Common myeloid progenitor, CD34-positive (primary cell): ENCODE measurements at regions not wholly inside any gene's neighbourhood (a gene's known extent, or its start where the extent isn't known, plus 50 kb on each side); places are given as distances from the start of the nearest gene placed in this dataset.

ENCODE experiments used
- CTCF ChIA-PET: fragments of 350-600 bp; sonication (Branson Sonifier 250); formaldehyde crosslinking; loops from one replicate; lab custom pipeline; 2021; ENCODE audit warnings: antibody characterized with exemption; lab: Charles Lee
- POLR2A ChIA-PET: fragments of 350-600 bp; sonication (Branson Sonifier 250); formaldehyde crosslinking; loops from one replicate; lab custom pipeline; 2021; ENCODE audit warnings: antibody characterized with exemption; lab: Charles Lee
- DNase-seq, 3 donors: peaks; one replicate each; pipeline versions ENCODE4 v3.0.0 to v3.0.0-alpha.2; 2013
- H3K27ac ChIP-seq, 2 experiments: 1 replicate in 1 of 2; 2 replicates in 1 of 2; pipeline ENCODE4 v1.7.0; 2013; ENCODE audit warnings: inconsistent platforms in 2 of 2, low read length in 2 of 2, mild to moderate bottlenecking in 2 of 2, low read depth in 1 of 2, moderate library complexity in 1 of 2; ENCODE audit not compliant: severe bottlenecking in 2 of 2, insufficient read depth in 1 of 2, poor library complexity in 1 of 2
- H3K27me3 ChIP-seq, 5 experiments: replicated peaks in 2 of 5; 1 replicate in 3 of 5; 2 replicates in 2 of 5; pipeline versions ENCODE4 v1.6.1 to v1.7.0; 2013; ENCODE audit warnings: low read length in 4 of 5, mild to moderate bottlenecking in 2 of 5, moderate library complexity in 2 of 5, inconsistent platforms in 1 of 5; ENCODE audit not compliant: insufficient read depth in 5 of 5, control insufficient read depth in 4 of 5
- H3K36me3 ChIP-seq, 4 experiments: 1 replicate in 2 of 4; 2 replicates in 2 of 4; pipeline versions ENCODE4 v1.6.1 to v1.7.0; 2013; ENCODE audit warnings: low read length in 3 of 4, control low read depth in 1 of 4, mild to moderate bottlenecking in 1 of 4; ENCODE audit not compliant: control insufficient read depth in 4 of 4, insufficient read depth in 4 of 4
- H3K4me1 ChIP-seq, 4 experiments: 1 replicate in 3 of 4; 2 replicates in 1 of 4; pipeline versions ENCODE4 v1.6.1 to v1.7.1; 2013; ENCODE audit warnings: low read length in 3 of 4, mild to moderate bottlenecking in 3 of 4, control low read depth in 1 of 4, inconsistent platforms in 1 of 4, moderate library complexity in 1 of 4; ENCODE audit not compliant: control insufficient read depth in 4 of 4, insufficient read depth in 4 of 4; ENCODE audit errors: control extremely low read depth in 1 of 4
- H3K4me3 ChIP-seq, 7 experiments: 1 replicate in 4 of 7; 2 replicates in 3 of 7; pipeline versions ENCODE4 v1.5.1 to v1.7.0; 2013; ENCODE audit warnings: mild to moderate bottlenecking in 7 of 7, low read length in 6 of 7, moderate library complexity in 6 of 7, inconsistent platforms in 2 of 7, low read depth in 2 of 7, control low read depth in 1 of 7; ENCODE audit not compliant: insufficient read depth in 4 of 7, control insufficient read depth in 1 of 7; ENCODE audit errors: extremely low read depth in 1 of 7
- H3K9me3 ChIP-seq, 5 experiments: 1 replicate in 4 of 5; 2 replicates in 1 of 5; pipeline versions ENCODE4 v1.6.1 to v1.7.1; 2013; ENCODE audit warnings: low read length in 4 of 5, mild to moderate bottlenecking in 2 of 5, inconsistent platforms in 1 of 5, low read depth in 1 of 5, moderate library complexity in 1 of 5; ENCODE audit not compliant: control insufficient read depth in 4 of 5, insufficient read depth in 2 of 5; ENCODE audit errors: control extremely low read depth in 1 of 5
- WGBS: methylation state at CpG from one replicate; pipeline ENCODE4 v1.1.5; 2013; ENCODE audit not compliant: insufficient coverage; 5-methylcytosine and 5-hydroxymethylcytosine counted together

DNA sequence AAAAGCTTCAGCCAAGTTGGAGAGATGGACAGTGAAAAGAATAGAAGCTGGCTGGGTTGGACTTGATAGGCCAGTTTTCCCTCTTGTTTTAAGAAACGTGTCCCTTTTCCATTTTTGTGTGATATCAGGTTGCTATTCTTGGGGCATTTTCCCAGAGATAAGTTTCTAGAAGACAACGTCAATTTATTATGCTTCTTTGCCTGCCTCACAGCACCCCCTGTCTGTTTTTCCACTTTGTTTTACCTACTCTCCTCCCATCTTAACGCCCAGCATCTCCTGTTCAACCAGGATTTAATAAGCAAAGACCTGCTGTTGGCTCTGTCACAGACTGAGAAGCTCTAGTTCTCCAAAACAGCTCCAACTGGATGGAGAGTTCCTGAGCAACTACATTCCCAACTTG, 317.8 kb upstream of the ZNF521 start:
- Histone ChIP-seq H3K27me3 (no peaks in the 10 kb centered on the region), H3K27ac (no peak overlapping the region), H3K4me1 (no peaks in the 10 kb centered on the region), H3K9me3 (peaks cover 0 to 2% (median 0%) of the 10 kb centered on the region in 5 experiments), H3K4me3 (no peak overlapping the region), H3K36me3 (no peaks in the 10 kb centered on the region)
- WGBS, result 78% methylated on average over 3 of the region's 3 CpGs
- DNase-seq, result peak in 2 of 3 donors; percentile 4 to 17
- ChIA-PET POLR2A (no interaction called here), CTCF (no interaction called here)

DNA sequence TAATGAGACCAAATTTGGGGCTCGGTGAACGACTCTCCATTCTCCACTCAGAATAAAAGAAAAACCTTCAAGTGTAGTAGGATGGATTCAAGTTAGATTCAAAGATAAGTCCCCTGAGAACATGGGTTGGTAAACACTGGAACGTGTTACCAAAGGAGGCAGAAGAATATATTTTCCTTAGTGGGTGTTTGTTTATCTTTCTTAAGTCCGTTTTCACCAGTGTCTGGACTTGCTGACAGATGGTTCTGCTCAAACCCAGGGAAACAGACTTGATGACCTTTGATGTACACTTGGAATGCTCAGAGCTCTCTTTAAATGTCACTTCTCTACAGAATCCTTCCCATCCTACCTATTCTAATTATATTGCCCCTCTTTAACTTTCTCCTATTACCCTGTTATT, 310.3 kb upstream of the ZNF521 start:
- Histone ChIP-seq H3K4me1 (no peaks in the 10 kb centered on the region), H3K27me3 (no peaks in the 10 kb centered on the region), H3K4me3 (no peak overlapping the region), H3K9me3 (no peaks in the 10 kb centered on the region), H3K27ac (no peak overlapping the region), H3K36me3 (no peaks in the 10 kb centered on the region)
- POLR2A ChIA-PET, result interaction anchor here (0.6 kb wide), 1 partner anchor 16 kb away, joined by 3 read pairs; no protein-coding TSS in a partner anchor
- DNase-seq, result no peak
- 78% methylated on average over 2 of the region's 4 CpGs for WGBS
- CTCF ChIA-PET, result no interaction called here

DNA sequence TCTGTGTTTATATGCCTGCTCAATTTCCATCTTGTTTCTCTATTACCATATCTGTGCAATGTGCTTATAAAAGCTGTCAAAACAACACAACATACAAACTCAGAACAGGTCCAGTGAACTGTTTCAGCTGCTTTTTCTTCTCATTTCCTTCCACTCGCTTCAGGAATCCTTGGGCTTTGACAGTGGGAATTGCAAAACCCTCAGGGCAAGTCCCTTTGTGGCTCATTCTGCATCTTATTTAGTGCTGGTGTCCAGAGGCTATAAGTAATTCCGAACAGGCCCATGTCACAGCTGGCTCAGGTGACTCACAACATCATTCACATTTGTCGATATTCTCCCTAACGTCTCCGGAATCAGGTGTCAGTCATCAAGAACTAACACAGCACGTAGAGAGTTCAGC, 309.9 kb upstream of the ZNF521 start:
- no peaks in the 10 kb centered on the region for H3K9me3 ChIP-seq
- no peaks in the 10 kb centered on the region for H3K27me3 ChIP-seq
- POLR2A ChIA-PET, result no interaction called here
- H3K27ac ChIP-seq, result no peak overlapping the region
- DNase-seq, result no peak
- no peaks in the 10 kb centered on the region for H3K36me3 ChIP-seq
- CTCF ChIA-PET, result no interaction called here
- no peaks in the 10 kb centered on the region for H3K4me1 ChIP-seq
- no peak overlapping the region for H3K4me3 ChIP-seq
- WGBS, result 95% methylated on average over 6 of the region's 6 CpGs

DNA sequence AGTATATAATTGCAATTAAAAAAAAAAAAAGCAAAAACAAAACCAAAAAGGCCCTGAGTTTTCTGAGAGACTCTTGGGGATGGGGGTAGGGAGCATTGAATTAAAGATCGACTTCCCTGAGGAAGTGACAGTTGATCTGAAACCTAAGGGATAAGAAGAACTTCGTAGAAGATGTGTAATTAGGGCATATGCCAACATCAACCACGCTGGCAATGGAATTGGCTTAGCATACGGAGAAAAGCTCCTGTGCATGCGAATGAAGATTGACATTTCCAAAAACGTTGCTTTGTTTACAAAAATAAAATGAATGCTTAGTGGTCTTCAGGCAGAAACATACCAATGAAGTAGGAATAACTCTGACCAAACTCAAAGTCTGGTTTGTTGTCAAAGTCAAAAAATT, 307.6 kb upstream of the ZNF521 start:
- Histone ChIP-seq H3K27me3 (no peaks in the 10 kb centered on the region), H3K4me3 (no peak overlapping the region), H3K27ac (no peak overlapping the region), H3K9me3 (no peaks in the 10 kb centered on the region), H3K36me3 (no peaks in the 10 kb centered on the region), H3K4me1 (no peaks in the 10 kb centered on the region)
- ChIA-PET POLR2A (no interaction called here), CTCF (no interaction called here)
- WGBS, result 96% methylated on average over 6 of the region's 6 CpGs
- no peak for DNase-seq

DNA sequence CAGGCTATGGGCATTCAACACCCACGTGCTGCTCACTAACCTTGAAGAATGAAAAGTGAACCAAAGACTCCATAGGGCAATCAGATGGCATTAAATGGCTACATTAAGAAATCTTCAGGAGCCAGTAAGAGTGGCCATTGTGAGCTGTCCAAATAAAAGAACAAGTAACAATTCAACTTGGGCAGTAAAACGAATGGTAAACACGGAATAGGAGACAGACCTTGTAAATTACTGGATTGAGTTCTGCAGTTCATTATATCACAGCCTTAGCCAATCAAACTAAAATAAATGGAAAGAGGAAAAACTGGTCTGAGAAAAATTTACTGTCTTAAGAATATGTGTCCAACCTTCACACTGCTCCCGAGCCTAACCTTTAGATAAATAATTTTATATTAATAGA, 306.5 kb upstream of the ZNF521 start:
- H3K27ac ChIP-seq, result no peak overlapping the region
- H3K9me3 ChIP-seq, result no peaks in the 10 kb centered on the region
- WGBS, result 94% methylated on average over 2 of the region's 4 CpGs
- POLR2A ChIA-PET, result no interaction called here
- H3K27me3 ChIP-seq, result no peaks in the 10 kb centered on the region
- no peaks in the 10 kb centered on the region for H3K36me3 ChIP-seq
- CTCF ChIA-PET, result no interaction called here
- no peaks in the 10 kb centered on the region for H3K4me1 ChIP-seq
- no peak for DNase-seq
- no peak overlapping the region for H3K4me3 ChIP-seq

DNA sequence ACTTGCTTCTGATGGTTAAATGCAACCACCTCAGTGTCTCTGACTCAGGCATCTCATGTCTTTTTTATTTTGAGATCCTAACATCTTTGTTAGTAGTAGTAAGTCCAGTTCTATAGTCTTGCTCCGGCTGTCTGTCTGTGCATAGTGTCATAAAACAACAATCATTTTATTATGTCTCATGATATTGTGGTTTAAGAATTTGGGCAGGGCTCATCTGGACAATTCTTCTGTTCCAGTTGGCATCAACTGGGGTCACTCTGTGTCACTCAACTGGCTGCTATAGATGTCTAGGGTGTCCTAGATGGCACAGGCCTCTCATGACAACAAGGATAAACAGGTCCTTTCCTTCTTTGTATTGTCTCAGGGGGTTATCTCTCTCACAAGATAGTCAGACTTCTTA, 299.6 kb upstream of the ZNF521 start:
- Histone ChIP-seq H3K4me1 (no peaks in the 10 kb centered on the region), H3K36me3 (no peaks in the 10 kb centered on the region), H3K4me3 (no peak overlapping the region), H3K9me3 (no peaks in the 10 kb centered on the region), H3K27me3 (no peaks in the 10 kb centered on the region), H3K27ac (no peak overlapping the region)
- POLR2A ChIA-PET, result no interaction called here
- WGBS, result no CpG with 5 or more reads among the region's 1 CpG
- no peak for DNase-seq
- CTCF ChIA-PET, result no interaction called here

DNA sequence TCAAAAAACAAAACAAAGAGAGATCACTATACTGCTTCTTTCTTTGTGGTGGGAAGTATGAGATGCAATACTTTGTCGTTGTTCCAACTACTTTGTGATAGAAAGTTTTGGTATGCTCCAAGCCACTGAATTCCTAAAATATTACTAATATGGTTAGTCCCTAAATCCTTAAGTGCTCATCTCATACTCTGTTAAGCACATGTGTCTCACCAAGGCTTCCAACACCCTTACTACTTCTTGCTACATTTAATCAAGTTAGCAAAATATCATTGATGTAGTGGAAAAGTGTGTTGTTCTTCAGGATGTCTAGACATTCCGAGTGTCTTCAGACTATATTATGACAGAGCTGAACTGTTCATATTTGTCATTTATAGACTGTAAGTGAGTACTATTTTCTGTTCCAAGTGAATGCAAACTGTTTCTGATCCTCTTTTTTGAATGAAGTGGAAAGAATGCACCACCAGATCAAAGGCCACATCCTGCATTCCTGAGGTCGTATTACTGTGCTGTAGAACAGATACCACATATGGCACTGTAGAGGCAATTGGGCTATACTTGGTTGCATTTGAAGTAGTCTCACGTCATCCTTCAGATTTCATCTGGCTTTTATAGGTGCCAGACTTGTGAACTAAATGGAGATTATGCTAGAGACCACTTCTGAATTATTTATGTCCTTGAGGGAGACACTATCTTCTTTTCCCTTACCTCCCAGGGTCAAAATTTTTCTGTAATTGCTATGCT, 298.4 kb upstream of the ZNF521 start:
- no peak for DNase-seq
- H3K27ac ChIP-seq, result no peak overlapping the region
- H3K4me3 ChIP-seq, result no peak overlapping the region
- H3K27me3 ChIP-seq, result no peaks in the 10 kb centered on the region
- 100% methylated on average over 1 of the region's 4 CpGs for WGBS
- no peaks in the 10 kb centered on the region for H3K4me1 ChIP-seq
- no peaks in the 10 kb centered on the region for H3K9me3 ChIP-seq
- ChIA-PET CTCF (no interaction called here), POLR2A (no interaction called here)
- H3K36me3 ChIP-seq, result no peaks in the 10 kb centered on the region
